H1 (cell line): ENCODE measurements at regions not wholly inside any gene's neighbourhood (a gene's known extent, or its start where the extent isn't known, plus 50 kb on each side); places are given as distances from the start of the nearest gene placed in this dataset.

ENCODE experiments used
- CTCF ChIA-PET: fragments of 300-600 bp; sonication (Branson Sonifier 250); formaldehyde crosslinking; loops from one replicate; lab custom pipeline; 2021; ENCODE audit not compliant: partially characterized antibody; lab: Charles Lee
- POLR2A ChIA-PET: fragments of 300-600 bp; sonication (Branson Sonifier 250); formaldehyde crosslinking; loops from one replicate; lab custom pipeline; 2021; ENCODE audit warnings: inconsistent platforms; ENCODE audit not compliant: partially characterized antibody; lab: Charles Lee
- DNase-seq, 2 experiments: peaks; one replicate each; pipeline versions ENCODE4 v3.0.0 to v3.0.0-alpha.2; 2010 to 2022; ENCODE audit warnings: low spot score in 2 of 2, low read depth in 1 of 2, mixed read lengths in 1 of 2
- FAIRE-seq: peaks from 2 replicates; lab custom pipeline; 2011; peaks lifted over from hg19 to GRCh38; lab: Jason Lieb, UNC
- H2AFZ ChIP-seq: 2 replicates; pipeline ENCODE4 v1.8.1; 2012; ENCODE audit warnings: low read length, inconsistent platforms
- H2AK5ac ChIP-seq: 2 replicates; pipeline ENCODE4 v1.6.1; 2013; ENCODE audit warnings: low read depth, low read length
- H2BK120ac ChIP-seq: replicated peaks from 2 replicates; pipeline ENCODE3; 2013; ENCODE audit warnings: low read depth, low read length, inconsistent platforms
- H2BK12ac ChIP-seq: 2 replicates; pipeline ENCODE4 v1.6.1; 2013; ENCODE audit warnings: low read depth, low read length
- H2BK15ac ChIP-seq: 2 replicates; pipeline ENCODE4 v1.6.1; 2013; ENCODE audit warnings: low read length
- H2BK20ac ChIP-seq: 2 replicates; pipeline ENCODE4 v1.6.1; 2013; ENCODE audit warnings: low read length
- H2BK5ac ChIP-seq: 2 replicates; pipeline ENCODE4 v1.6.1; 2013; ENCODE audit warnings: low read depth, low read length
- H3K14ac ChIP-seq: 2 replicates; pipeline ENCODE4 v1.6.1; 2013; ENCODE audit warnings: inconsistent platforms; ENCODE audit not compliant: insufficient read length
- H3K18ac ChIP-seq: 2 replicates; pipeline ENCODE4 v1.6.1; 2013; ENCODE audit warnings: low read length; ENCODE audit errors: extremely low read depth
- H3K23ac ChIP-seq: 2 replicates; pipeline ENCODE4 v1.6.1; 2013; ENCODE audit warnings: inconsistent platforms; ENCODE audit not compliant: insufficient read length
- H3K23me2 ChIP-seq: 2 replicates; pipeline ENCODE4 v1.6.1; 2013; ENCODE audit warnings: low read depth, low read length
- H3K27ac ChIP-seq: 2 replicates; pipeline ENCODE4 v1.6.1; 2011; ENCODE audit warnings: low read depth, low read length, inconsistent platforms
- H3K27me3 ChIP-seq, 4 experiments: replicated peaks in 1 of 4; 1 replicate in 1 of 4; 2 replicates in 3 of 4; pipeline versions ENCODE4 v1.6.1 to v1.8.1; 2011 to 2013; ENCODE audit warnings: low read length in 3 of 4, mild to moderate bottlenecking in 3 of 4, inconsistent platforms in 2 of 4, mixed read lengths in 2 of 4, moderate library complexity in 1 of 4; ENCODE audit not compliant: control insufficient read depth in 3 of 4, insufficient read depth in 3 of 4; ENCODE audit errors: extremely low read depth in 1 of 4
- H3K36me3 ChIP-seq, 4 experiments: 2 replicates each; pipeline versions ENCODE4 v1.6.1 to v1.8.1; 2011 to 2013; ENCODE audit warnings: mild to moderate bottlenecking in 4 of 4, low read length in 3 of 4, moderate library complexity in 2 of 4, control low read depth in 1 of 4, inconsistent platforms in 1 of 4; ENCODE audit not compliant: insufficient read depth in 4 of 4, control insufficient read depth in 2 of 4
- H3K4ac ChIP-seq: replicated peaks from 2 replicates; pipeline ENCODE3; 2013; ENCODE audit warnings: low read length, low read depth, mixed read lengths, inconsistent platforms; ENCODE audit not compliant: insufficient read length
- H3K4me1 ChIP-seq, 4 experiments: replicated peaks in 1 of 4; 1 replicate in 1 of 4; 2 replicates in 3 of 4; pipeline versions ENCODE4 v1.6.1 to v1.8.1; 2011 to 2013; ENCODE audit warnings: low read length in 3 of 4, inconsistent platforms in 2 of 4, mixed read lengths in 1 of 4; ENCODE audit not compliant: insufficient read depth in 4 of 4, control insufficient read depth in 3 of 4
- H3K4me2 ChIP-seq, 2 experiments: 2 replicates each; pipeline versions ENCODE4 v1.6.1 to v1.8.1; 2011 to 2013; ENCODE audit warnings: low read depth in 2 of 2, low read length in 2 of 2, control low read depth in 1 of 2, inconsistent platforms in 1 of 2, mild to moderate bottlenecking in 1 of 2; ENCODE audit not compliant: insufficient read depth in 1 of 2
- H3K4me3 ChIP-seq, 4 experiments: fragments of 200-600, 300-600 bp in 1 of 4; sonication (generic), shearing (Covaris generic), sonication (Bioruptor Twin) in 1 of 4; 2 replicates each; pipeline versions ENCODE4 v1.5.1 to v1.8.1; 2011 to 2016; ENCODE audit warnings: low read length in 4 of 4, low read depth in 3 of 4, control low read depth in 2 of 4, inconsistent platforms in 2 of 4, mild to moderate bottlenecking in 2 of 4, mixed read lengths in 1 of 4, moderate library complexity in 1 of 4; ENCODE audit not compliant: insufficient read depth in 2 of 4; ENCODE audit errors: extremely low read depth in 1 of 4
- H3K56ac ChIP-seq: replicated peaks from 2 replicates; pipeline ENCODE3; 2013; ENCODE audit warnings: low read depth, mild to moderate bottlenecking, mixed read lengths, low read length, inconsistent platforms; ENCODE audit not compliant: insufficient read length
- H3K79me1 ChIP-seq: 2 replicates; pipeline ENCODE4 v1.6.1; 2013; ENCODE audit warnings: low read depth, low read length, control low read depth
- H3K79me2 ChIP-seq, 2 experiments: 2 replicates each; pipeline versions ENCODE4 v1.6.1 to v1.8.1; 2012 to 2013; ENCODE audit warnings: low read length in 2 of 2, mild to moderate bottlenecking in 2 of 2, inconsistent platforms in 1 of 2; ENCODE audit not compliant: insufficient read depth in 2 of 2, control insufficient read depth in 1 of 2
- H3K9ac ChIP-seq, 4 experiments: replicated peaks in 1 of 4; 1 replicate in 1 of 4; 2 replicates in 3 of 4; pipeline versions ENCODE4 v1.6.1 to v1.8.1; 2011 to 2013; ENCODE audit warnings: low read depth in 3 of 4, low read length in 3 of 4, control low read depth in 2 of 4, mild to moderate bottlenecking in 2 of 4, moderate library complexity in 2 of 4, inconsistent platforms in 1 of 4; ENCODE audit errors: extremely low read depth in 1 of 4
- H3K9me3 ChIP-seq, 2 experiments: 2 replicates each; pipeline versions ENCODE4 v1.6.1 to v1.8.1; 2012 to 2013; ENCODE audit warnings: mild to moderate bottlenecking in 2 of 2, moderate library complexity in 2 of 2, control low read depth in 1 of 2, inconsistent platforms in 1 of 2, low read depth in 1 of 2, low read length in 1 of 2, mixed read lengths in 1 of 2; ENCODE audit not compliant: insufficient read depth in 2 of 2
- H4K20me1 ChIP-seq, 2 experiments: replicated peaks in 1 of 2; 2 replicates each; pipeline versions ENCODE3 to v1.8.1; 2011 to 2013; ENCODE audit warnings: inconsistent platforms in 2 of 2, low read length in 2 of 2, mild to moderate bottlenecking in 1 of 2; ENCODE audit not compliant: insufficient read depth in 2 of 2, control insufficient read depth in 1 of 2
- H4K5ac ChIP-seq: 2 replicates; pipeline ENCODE4 v1.6.1; 2013; ENCODE audit warnings: low read length, low read depth, mixed read lengths, inconsistent platforms; ENCODE audit not compliant: insufficient read length
- H4K8ac ChIP-seq: 2 replicates; pipeline ENCODE4 v1.8.0; 2013; ENCODE audit warnings: mild to moderate bottlenecking, moderate library complexity, low read length, inconsistent platforms; ENCODE audit not compliant: insufficient read depth; ENCODE audit errors: extremely low read depth
- H4K91ac ChIP-seq: replicated peaks from 2 replicates; pipeline ENCODE3; 2013; ENCODE audit warnings: low read length, mixed read lengths, inconsistent platforms; ENCODE audit not compliant: insufficient read length
- CEBPB ChIP-seq: IDR thresholded peaks from 2 replicates; pipeline ENCODE4 v1.6.1; 2012; ENCODE audit warnings: low read depth, low read length
- EP300 ChIP-seq, 2 experiments: IDR thresholded peaks; 1 replicate in 1 of 2; 2 replicates in 1 of 2; pipeline ENCODE4 v1.6.1; 2011 to 2012; ENCODE audit warnings: low read depth in 2 of 2, low read length in 2 of 2, mild to moderate bottlenecking in 2 of 2, borderline replicate concordance in 1 of 2, inconsistent platforms in 1 of 2, moderate library complexity in 1 of 2
- JUND ChIP-seq: IDR thresholded peaks from 2 replicates; pipeline ENCODE4 v1.6.1; 2011; ENCODE audit warnings: mild to moderate bottlenecking, improper control_type of control experiment, low read length
- RAD21 ChIP-seq, 2 experiments: IDR thresholded peaks in 1 of 2; conservative IDR thresholded peaks in 1 of 2; 2 replicates each; pipeline ENCODE4 v1.6.1; 2011; ENCODE audit warnings: low read depth in 2 of 2, low read length in 2 of 2, improper control_type of control experiment in 1 of 2, inconsistent platforms in 1 of 2, mild to moderate bottlenecking in 1 of 2, moderate library complexity in 1 of 2
- RFX5 ChIP-seq: IDR thresholded peaks from 2 replicates; pipeline ENCODE4 v1.6.1; 2011; ENCODE audit warnings: low read depth, low read length, improper control_type of control experiment, borderline replicate concordance
- TBP ChIP-seq: IDR thresholded peaks from 2 replicates; pipeline ENCODE4 v1.6.1; 2011; ENCODE audit warnings: low read depth, low read length, improper control_type of control experiment
- TCF12 ChIP-seq: IDR thresholded peaks from 2 replicates; pipeline ENCODE4 v1.6.1; 2011; ENCODE audit warnings: low read depth, mild to moderate bottlenecking, low read length
- YY1 ChIP-seq: IDR thresholded peaks from 2 replicates; pipeline ENCODE4 v1.6.1; 2011; ENCODE audit warnings: low read depth, mild to moderate bottlenecking, low read length
- WGBS, 2 experiments: shearing (Covaris generic) in 1 of 2; methylation state at CpG; one replicate each; pipeline versions ENCODE4 v1.1.6 to v1.1.7; 2013 to 2015; ENCODE audit warnings: low lambda C conversion rate in 2 of 2, mixed read lengths in 2 of 2, inconsistent platforms in 1 of 2, low coverage in 1 of 2, missing lambda C conversion rate in 1 of 2; ENCODE audit not compliant: insufficient replicate concordance in 2 of 2, insufficient coverage in 1 of 2, insufficient read length in 1 of 2; ENCODE audit errors: extremely low coverage in 1 of 2, missing lambda C conversion rate in 1 of 2; 5-methylcytosine and 5-hydroxymethylcytosine counted together
- TF ChIP-seq, protein P1 (sequence below): IDR thresholded peaks from 2 replicates; pipeline ENCODE4 v1.6.1; 2011; ENCODE audit warnings: low read depth, mild to moderate bottlenecking, low read length; ENCODE audit not compliant: insufficient read depth
- TF ChIP-seq, protein P2 (sequence below), 3 experiments: IDR thresholded peaks; 1 replicate in 2 of 3; 2 replicates in 1 of 3; pipeline versions ENCODE4 v1.5.1 to v1.6.1; 2011; ENCODE audit warnings: low read length in 3 of 3, mild to moderate bottlenecking in 3 of 3, inconsistent platforms in 2 of 3, low read depth in 1 of 3, moderate library complexity in 1 of 3; ENCODE audit not compliant: insufficient read depth in 1 of 3; ENCODE audit errors: control extremely low read depth in 1 of 3

DNA sequence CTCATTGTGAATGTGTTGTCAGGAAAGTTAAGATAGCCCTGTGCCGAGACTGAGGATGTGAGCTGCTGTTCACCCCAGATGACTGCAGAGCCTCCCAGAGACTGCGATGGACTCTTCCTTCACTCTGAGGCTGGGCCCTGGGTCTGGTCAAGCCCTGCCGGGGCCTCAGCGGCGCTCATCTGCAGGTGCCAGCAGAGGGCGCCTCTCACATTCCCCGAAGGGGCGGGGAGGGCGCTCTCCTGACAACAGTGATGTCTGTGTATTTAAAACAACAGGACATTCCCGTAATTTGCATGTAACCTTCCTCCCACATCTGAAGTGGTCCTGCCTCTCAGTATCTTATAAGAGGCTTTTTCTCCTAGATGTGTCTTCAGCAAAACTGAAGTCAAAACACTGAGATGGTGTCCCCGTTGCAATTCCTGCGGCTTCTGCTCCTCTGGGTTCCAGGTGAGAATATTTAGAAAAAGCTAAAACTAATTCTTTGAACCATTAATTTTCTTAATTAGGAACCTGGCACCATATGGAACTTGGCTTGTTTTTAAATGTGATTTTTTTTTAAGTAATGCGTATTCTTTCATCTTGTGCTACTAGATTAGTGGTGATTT lies 1377.9 kb downstream of the RPIA start:
- Histone ChIP-seq H3K18ac (no peak overlapping the region), H3K27me3 (no peaks in the 10 kb centered on the region), H4K5ac (no peak overlapping the region), H3K9ac (no peak overlapping the region), H2BK5ac (no peak overlapping the region), H4K20me1 (no peaks in the 10 kb centered on the region), H3K4me1 (no peaks in the 10 kb centered on the region), H2BK120ac (no peak overlapping the region), H3K56ac (no peak overlapping the region), H3K79me1 (no peaks in the 10 kb centered on the region), H2AK5ac (no peak overlapping the region), H3K14ac (no peak overlapping the region), H2AFZ (no peak overlapping the region), H3K4me3 (no peak overlapping the region), H3K4ac (no peak overlapping the region), H3K23ac (no peak overlapping the region), H2BK15ac (no peak overlapping the region), H4K8ac (no peak overlapping the region), H3K79me2 (no peaks in the 10 kb centered on the region), H3K27ac (no peak overlapping the region), H3K9me3 (no peaks in the 10 kb centered on the region), H2BK20ac (no peak overlapping the region), H3K36me3 (no peaks in the 10 kb centered on the region), H3K4me2 (no peak overlapping the region), H4K91ac (no peak overlapping the region), H3K23me2 (no peaks in the 10 kb centered on the region), H2BK12ac (no peak overlapping the region)
- ChIA-PET CTCF (no interaction called here), POLR2A (no interaction called here)
- FAIRE-seq (peak; percentile 42), DNase-seq (peak; percentile 56 to 91)
- 29% methylated on average over 13 of the region's 13 CpGs; no CpG with 5 or more reads in 1 of the 2 experiments for WGBS, 2 experiments
- TF ChIP-seq, protein P1, sequence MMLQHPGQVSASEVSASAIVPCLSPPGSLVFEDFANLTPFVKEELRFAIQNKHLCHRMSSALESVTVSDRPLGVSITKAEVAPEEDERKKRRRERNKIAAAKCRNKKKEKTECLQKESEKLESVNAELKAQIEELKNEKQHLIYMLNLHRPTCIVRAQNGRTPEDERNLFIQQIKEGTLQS = 0 out of 2 replicates have a peak, but pooled peaks have one; percentile 7
- TF ChIP-seq YY1 (0 out of 2 replicates have a peak, but pooled peaks have one; percentile 42), RFX5 (peak; percentile 52; the same call in 1 of the 2 replicates), RAD21 (IDR thresholded peaks at IDR 0.05 in 1 of 2, conservative IDR thresholded peaks at IDR 0.05 in 1 of 2; ENCODE audit: low read depth in 2 of 2, low read length in 2 of 2) (peak; percentile 62 to 71), EP300 (IDR thresholded peaks at IDR 0.05; ENCODE audit: borderline replicate concordance in 1 of 2, low read depth in 2 of 2, low read length in 2 of 2) (0 out of 3 replicates have a peak, but pooled peaks of 1 of the 2 experiments have one; percentile 41), TBP (no peak), CEBPB (no peak), JUND (peak; percentile 5; the same call in 1 of the 2 replicates), TCF12 (no peak)
- TF ChIP-seq, protein P2, sequence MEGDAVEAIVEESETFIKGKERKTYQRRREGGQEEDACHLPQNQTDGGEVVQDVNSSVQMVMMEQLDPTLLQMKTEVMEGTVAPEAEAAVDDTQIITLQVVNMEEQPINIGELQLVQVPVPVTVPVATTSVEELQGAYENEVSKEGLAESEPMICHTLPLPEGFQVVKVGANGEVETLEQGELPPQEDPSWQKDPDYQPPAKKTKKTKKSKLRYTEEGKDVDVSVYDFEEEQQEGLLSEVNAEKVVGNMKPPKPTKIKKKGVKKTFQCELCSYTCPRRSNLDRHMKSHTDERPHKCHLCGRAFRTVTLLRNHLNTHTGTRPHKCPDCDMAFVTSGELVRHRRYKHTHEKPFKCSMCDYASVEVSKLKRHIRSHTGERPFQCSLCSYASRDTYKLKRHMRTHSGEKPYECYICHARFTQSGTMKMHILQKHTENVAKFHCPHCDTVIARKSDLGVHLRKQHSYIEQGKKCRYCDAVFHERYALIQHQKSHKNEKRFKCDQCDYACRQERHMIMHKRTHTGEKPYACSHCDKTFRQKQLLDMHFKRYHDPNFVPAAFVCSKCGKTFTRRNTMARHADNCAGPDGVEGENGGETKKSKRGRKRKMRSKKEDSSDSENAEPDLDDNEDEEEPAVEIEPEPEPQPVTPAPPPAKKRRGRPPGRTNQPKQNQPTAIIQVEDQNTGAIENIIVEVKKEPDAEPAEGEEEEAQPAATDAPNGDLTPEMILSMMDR (IDR thresholded peaks at IDR 0.05; ENCODE audit: control extremely low read depth in 1 of 3, insufficient read depth in 1 of 3, low read depth in 1 of 3, low read length in 3 of 3) = peak; percentile 83 to 98 (median 94)
